Natural killer cell (primary cell): ENCODE measurements at regions not wholly inside any gene's neighbourhood (a gene's known extent, or its start where the extent isn't known, plus 50 kb on each side); places are given as distances from the start of the nearest gene placed in this dataset.

Experiments used
- ATAC-seq, 3 donors: fragments of 150-1000 bp in 2 of 3; fragments of 200-7000 bp in 1 of 3; cut with Tn5 transposase; 1 replicate in 1 of 3; 2 replicates in 2 of 3; pipeline ENCODE4 v1.10.0; 2021; ENCODE audit warnings: mild to moderate bottlenecking in 2 of 3, moderate library complexity in 2 of 3
- DNase-seq, 2 donors: peaks; one replicate each; pipeline versions ENCODE4 v3.0.0 to v3.0.0-alpha.2; 2013 to 2021; ENCODE audit warnings: mixed read lengths in 1 of 2
- H3K27ac ChIP-seq: one replicate; pipeline ENCODE4 v1.5.1; 2013; ENCODE audit warnings: mild to moderate bottlenecking, low read length
- H3K27me3 ChIP-seq: one replicate; pipeline ENCODE4 v1.6.1; 2013; ENCODE audit warnings: low read length; ENCODE audit not compliant: control insufficient read depth, insufficient read depth
- H3K36me3 ChIP-seq: one replicate; pipeline ENCODE4 v1.6.1; 2013; ENCODE audit warnings: low read length; ENCODE audit not compliant: control insufficient read depth, insufficient read depth
- H3K4me1 ChIP-seq: one replicate; pipeline ENCODE4 v1.6.1; 2013; ENCODE audit warnings: low read length; ENCODE audit not compliant: control insufficient read depth, insufficient read depth
- H3K4me3 ChIP-seq: one replicate; pipeline ENCODE4 v1.5.1; 2013; ENCODE audit warnings: low read length
- H3K9me3 ChIP-seq: one replicate; pipeline ENCODE4 v1.6.1; 2013; ENCODE audit warnings: low read length; ENCODE audit not compliant: control insufficient read depth, insufficient read depth
- H3K27ac Mint-ChIP-seq, 2 donors: one replicate each; pipeline ENCODE4 v1.8.0; 2022; ENCODE audit warnings: mild to moderate bottlenecking in 2 of 2, mixed read lengths in 2 of 2, moderate library complexity in 1 of 2
- H3K27me3 Mint-ChIP-seq, 2 donors: one replicate each; pipeline ENCODE4 v1.8.0; 2022; ENCODE audit warnings: low read depth in 2 of 2, mixed read lengths in 2 of 2
- H3K36me3 Mint-ChIP-seq: one replicate; pipeline ENCODE4 v1.8.0; 2022; ENCODE audit warnings: mixed read lengths
- H3K4me1 Mint-ChIP-seq, 2 donors: one replicate each; pipeline ENCODE4 v1.8.0; 2022; ENCODE audit warnings: mixed read lengths in 2 of 2
- H3K4me3 Mint-ChIP-seq: one replicate; pipeline ENCODE4 v1.8.0; 2022; ENCODE audit warnings: mild to moderate bottlenecking, moderate library complexity, mixed read lengths
- H3K9me3 Mint-ChIP-seq, 2 donors: one replicate each; pipeline ENCODE4 v1.8.0; 2022; ENCODE audit warnings: mixed read lengths in 2 of 2
- WGBS: methylation state at CpG from one replicate; pipeline ENCODE4 v1.1.7; 2013; ENCODE audit warnings: missing lambda C conversion rate; ENCODE audit not compliant: insufficient coverage; 5-methylcytosine and 5-hydroxymethylcytosine counted together
- intact Hi-C: fragments of 100-400 bp; cut with micrococcal nuclease; formaldehyde crosslinking; loops from one replicate; pipeline ENCODE4 v1.14.2; 2022
- TF ChIP-seq, protein P1 (sequence below): fragments of 200-600 bp; IDR thresholded peaks from one replicate; pipeline ENCODE4 v1.8.0; 2022; ENCODE audit warnings: antibody characterized with exemption

DNA sequence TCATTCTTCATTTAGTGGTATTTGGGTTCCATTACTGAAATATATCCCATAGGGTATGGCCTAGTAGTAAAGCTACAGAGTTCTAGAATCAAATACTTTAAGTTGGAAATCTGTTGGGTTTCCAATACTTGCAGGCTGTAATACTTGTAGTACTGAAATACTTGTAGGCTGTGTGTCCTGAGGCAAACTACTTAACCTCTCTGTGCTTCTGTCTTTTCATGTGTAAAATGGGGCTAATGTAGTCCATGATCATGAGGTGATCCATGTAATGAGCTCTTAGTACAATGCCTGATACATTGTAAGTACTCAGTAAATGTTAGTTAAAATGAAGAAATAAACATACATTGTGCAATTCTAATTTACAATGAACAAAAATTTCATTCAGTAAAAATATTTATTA, 368.9 kb downstream of the CSNK1G3 start:
- Mint-ChIP-seq H3K4me1 (no peaks in the 10 kb centered on the region), H3K36me3 (no peaks in the 10 kb centered on the region), H3K9me3 (peaks cover 0 to 4% of the 10 kb centered on the region in 2 donors), H3K27ac (no peak overlapping the region), H3K27me3 (no peaks in the 10 kb centered on the region), H3K4me3 (no peak overlapping the region)
- TF ChIP-seq, protein P1, sequence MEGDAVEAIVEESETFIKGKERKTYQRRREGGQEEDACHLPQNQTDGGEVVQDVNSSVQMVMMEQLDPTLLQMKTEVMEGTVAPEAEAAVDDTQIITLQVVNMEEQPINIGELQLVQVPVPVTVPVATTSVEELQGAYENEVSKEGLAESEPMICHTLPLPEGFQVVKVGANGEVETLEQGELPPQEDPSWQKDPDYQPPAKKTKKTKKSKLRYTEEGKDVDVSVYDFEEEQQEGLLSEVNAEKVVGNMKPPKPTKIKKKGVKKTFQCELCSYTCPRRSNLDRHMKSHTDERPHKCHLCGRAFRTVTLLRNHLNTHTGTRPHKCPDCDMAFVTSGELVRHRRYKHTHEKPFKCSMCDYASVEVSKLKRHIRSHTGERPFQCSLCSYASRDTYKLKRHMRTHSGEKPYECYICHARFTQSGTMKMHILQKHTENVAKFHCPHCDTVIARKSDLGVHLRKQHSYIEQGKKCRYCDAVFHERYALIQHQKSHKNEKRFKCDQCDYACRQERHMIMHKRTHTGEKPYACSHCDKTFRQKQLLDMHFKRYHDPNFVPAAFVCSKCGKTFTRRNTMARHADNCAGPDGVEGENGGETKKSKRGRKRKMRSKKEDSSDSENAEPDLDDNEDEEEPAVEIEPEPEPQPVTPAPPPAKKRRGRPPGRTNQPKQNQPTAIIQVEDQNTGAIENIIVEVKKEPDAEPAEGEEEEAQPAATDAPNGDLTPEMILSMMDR, result no peak
- H3K27ac ChIP-seq, result no peak overlapping the region
- no peaks in the 10 kb centered on the region for H3K36me3 ChIP-seq
- DNase-seq, result no peak
- intact Hi-C loops, result no loop called here
- H3K9me3 ChIP-seq, result no peaks in the 10 kb centered on the region
- H3K4me3 ChIP-seq, result no peak overlapping the region
- H3K27me3 ChIP-seq, result no peaks in the 10 kb centered on the region
- H3K4me1 ChIP-seq, result no peaks in the 10 kb centered on the region
- no peak for ATAC-seq

DNA sequence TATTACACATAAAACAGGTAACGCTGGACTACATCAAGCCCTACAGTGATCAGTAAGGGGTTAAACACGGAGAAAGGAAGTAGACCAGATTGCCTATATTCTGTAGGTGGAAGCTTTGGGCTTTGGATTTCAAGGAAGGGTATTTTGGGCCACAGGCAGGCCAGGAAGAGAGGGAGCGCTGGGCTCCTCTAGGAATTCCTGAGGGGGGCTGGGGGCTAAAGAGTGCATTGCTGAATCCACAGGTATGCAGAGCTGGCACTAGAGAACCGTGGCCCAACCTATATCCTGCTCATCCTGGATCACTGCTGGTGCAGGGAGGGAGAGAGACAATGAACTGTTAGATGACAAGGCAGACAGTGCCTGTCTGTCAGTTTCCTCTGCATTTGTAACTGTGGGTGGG, 367.1 kb downstream of the CSNK1G3 start:
- no peak overlapping the region for H3K4me3 Mint-ChIP-seq
- intact Hi-C loops, result no loop called here
- Histone ChIP-seq H3K36me3 (no peaks in the 10 kb centered on the region), H3K27ac (no peak overlapping the region), H3K9me3 (no peaks in the 10 kb centered on the region), H3K4me1 (no peaks in the 10 kb centered on the region), H3K27me3 (no peaks in the 10 kb centered on the region), H3K4me3 (no peak overlapping the region)
- H3K27ac Mint-ChIP-seq, result no peak overlapping the region
- H3K4me1 Mint-ChIP-seq, result no peaks in the 10 kb centered on the region
- H3K27me3 Mint-ChIP-seq, result no peaks in the 10 kb centered on the region
- ATAC-seq, result no peak
- 77% methylated on average over 4 of the region's 4 CpGs for WGBS
- H3K36me3 Mint-ChIP-seq, result no peaks in the 10 kb centered on the region
- DNase-seq, result no peak
- H3K9me3 Mint-ChIP-seq, result peaks cover 0 to 2% of the 10 kb centered on the region in 2 donors
- TF ChIP-seq, protein P1, result no peak

GRCh38 chr5:123876276-123876790, 364.4 kb downstream of the CSNK1G3 start:
- ATAC-seq (no peak), DNase-seq (no peak)
- Mint-ChIP-seq H3K36me3 (no peaks in the 10 kb centered on the region), H3K4me3 (no peak overlapping the region), H3K27ac (no peak overlapping the region), H3K4me1 (no peaks in the 10 kb centered on the region), H3K9me3 (peaks cover 0 to 2% of the 10 kb centered on the region in 2 donors), H3K27me3 (no peaks in the 10 kb centered on the region)
- no peaks in the 10 kb centered on the region for H3K27me3 ChIP-seq
- H3K9me3 ChIP-seq, result no peaks in the 10 kb centered on the region
- no peaks in the 10 kb centered on the region for H3K4me1 ChIP-seq
- H3K36me3 ChIP-seq, result no peaks in the 10 kb centered on the region
- intact Hi-C loops, result no loop called here
- TF ChIP-seq, protein P1, result no peak
- no peak overlapping the region for H3K4me3 ChIP-seq
- 90% methylated on average over 4 of the region's 4 CpGs for WGBS
- no peak overlapping the region for H3K27ac ChIP-seq

- H3K4me3 Mint-ChIP-seq, result no peak overlapping the region
- TF ChIP-seq, protein P1, result no peak
- intact Hi-C loops, result no loop called here
- no peaks in the 10 kb centered on the region for H3K9me3 ChIP-seq
- H3K36me3 Mint-ChIP-seq, result no peaks in the 10 kb centered on the region
- no peak overlapping the region for H3K4me3 ChIP-seq
- ATAC-seq (no peak), DNase-seq (no peak)
- no peaks in the 10 kb centered on the region for H3K27me3 ChIP-seq
- peaks cover 3 to 4% of the 10 kb centered on the region in 2 donors for H3K9me3 Mint-ChIP-seq
- no peak overlapping the region for H3K27ac Mint-ChIP-seq
- no peaks in the 10 kb centered on the region for H3K4me1 Mint-ChIP-seq
- 38% methylated on average over 6 of the region's 7 CpGs for WGBS
- no peaks in the 10 kb centered on the region for H3K4me1 ChIP-seq
- no peaks in the 10 kb centered on the region for H3K27me3 Mint-ChIP-seq
- H3K27ac ChIP-seq, result no peak overlapping the region
- no peaks in the 10 kb centered on the region for H3K36me3 ChIP-seq
Observed at GRCh38 chr5:123875561-123876275, 363.7 kb downstream of the CSNK1G3 start.
